ENCODE measurements at regions not wholly inside any gene's neighbourhood (a gene's known extent, or its start where the extent isn't known, plus 50 kb on each side); places are given as distances from the start of the nearest gene placed in this dataset.

GRCh38 chr2:56613920-56614319 lies 430.1 kb downstream of the CCDC85A start:
- H3K36me3 ChIP-seq (replicated peaks; ENCODE audit: insufficient read depth, low read length) = no peaks in the 10 kb centered on the region
- H3K9ac ChIP-seq (ENCODE audit: low read length) = no peak overlapping the region
- H2AFZ ChIP-seq (ENCODE audit: low read length) = no peak overlapping the region
- H3K4me2 ChIP-seq (ENCODE audit: low read depth, low read length) = no peak overlapping the region
- no peaks in the 10 kb centered on the region for H3K27me3 ChIP-seq (replicated peaks; ENCODE audit: insufficient read depth, low read length)
- TF ChIP-seq, protein P1, sequence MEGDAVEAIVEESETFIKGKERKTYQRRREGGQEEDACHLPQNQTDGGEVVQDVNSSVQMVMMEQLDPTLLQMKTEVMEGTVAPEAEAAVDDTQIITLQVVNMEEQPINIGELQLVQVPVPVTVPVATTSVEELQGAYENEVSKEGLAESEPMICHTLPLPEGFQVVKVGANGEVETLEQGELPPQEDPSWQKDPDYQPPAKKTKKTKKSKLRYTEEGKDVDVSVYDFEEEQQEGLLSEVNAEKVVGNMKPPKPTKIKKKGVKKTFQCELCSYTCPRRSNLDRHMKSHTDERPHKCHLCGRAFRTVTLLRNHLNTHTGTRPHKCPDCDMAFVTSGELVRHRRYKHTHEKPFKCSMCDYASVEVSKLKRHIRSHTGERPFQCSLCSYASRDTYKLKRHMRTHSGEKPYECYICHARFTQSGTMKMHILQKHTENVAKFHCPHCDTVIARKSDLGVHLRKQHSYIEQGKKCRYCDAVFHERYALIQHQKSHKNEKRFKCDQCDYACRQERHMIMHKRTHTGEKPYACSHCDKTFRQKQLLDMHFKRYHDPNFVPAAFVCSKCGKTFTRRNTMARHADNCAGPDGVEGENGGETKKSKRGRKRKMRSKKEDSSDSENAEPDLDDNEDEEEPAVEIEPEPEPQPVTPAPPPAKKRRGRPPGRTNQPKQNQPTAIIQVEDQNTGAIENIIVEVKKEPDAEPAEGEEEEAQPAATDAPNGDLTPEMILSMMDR (IDR thresholded peaks at IDR 0.05; ENCODE audit: low read length) = no peak
- TF ChIP-seq EZH2 (optimal IDR thresholded peaks at IDR 0.05; ENCODE audit: low read depth, low read length) = no peak
- no peak for TF ChIP-seq EZH2phosphoT487 (IDR thresholded peaks at IDR 0.05; ENCODE audit: low read length)
- H3F3A ChIP-seq (ENCODE audit: insufficient read depth, low read length) = no peaks in the 10 kb centered on the region
- no peak overlapping the region for H3K27ac ChIP-seq (ENCODE audit: low read length)
- no peaks in the 10 kb centered on the region for H3K4me1 ChIP-seq (ENCODE audit: low read length)
- no peaks in the 10 kb centered on the region for H3K9me3 ChIP-seq (replicated peaks; ENCODE audit: insufficient read depth, low read length)
- no peaks in the 10 kb centered on the region for H3K9me2 ChIP-seq (replicated peaks; ENCODE audit: insufficient read depth, low read length)
- H3K4me3 ChIP-seq (ENCODE audit: low read length) = no peak overlapping the region
- DNase-seq = no peak
- H3K79me2 ChIP-seq (ENCODE audit: low read length) = no peaks in the 10 kb centered on the region
- H4K20me1 ChIP-seq (ENCODE audit: insufficient read depth, low read length) = no peaks in the 10 kb centered on the region

GRCh38 chr2:56615760-56616159 lies 432.0 kb downstream of the CCDC85A start:
- Histone ChIP-seq H3K9ac (ENCODE audit: low read length) (no peak overlapping the region), H3F3A (ENCODE audit: insufficient read depth, low read length) (no peaks in the 10 kb centered on the region), H2AFZ (ENCODE audit: low read length) (no peak overlapping the region), H3K4me2 (ENCODE audit: low read depth, low read length) (no peak overlapping the region), H3K9me3 (replicated peaks; ENCODE audit: insufficient read depth, low read length) (no peaks in the 10 kb centered on the region), H3K79me2 (ENCODE audit: low read length) (no peaks in the 10 kb centered on the region), H3K4me1 (ENCODE audit: low read length) (no peaks in the 10 kb centered on the region), H3K9me2 (replicated peaks; ENCODE audit: insufficient read depth, low read length) (no peaks in the 10 kb centered on the region), H3K27ac (ENCODE audit: low read length) (no peak overlapping the region), H3K27me3 (replicated peaks; ENCODE audit: insufficient read depth, low read length) (no peaks in the 10 kb centered on the region), H4K20me1 (ENCODE audit: insufficient read depth, low read length) (no peaks in the 10 kb centered on the region), H3K36me3 (replicated peaks; ENCODE audit: insufficient read depth, low read length) (no peaks in the 10 kb centered on the region), H3K4me3 (ENCODE audit: low read length) (no peak overlapping the region)
- no peak for DNase-seq
- TF ChIP-seq EZH2 (optimal IDR thresholded peaks at IDR 0.05; ENCODE audit: low read depth, low read length) (no peak), EZH2phosphoT487 (IDR thresholded peaks at IDR 0.05; ENCODE audit: low read length) (no peak)
- TF ChIP-seq, protein P1 (IDR thresholded peaks at IDR 0.05; ENCODE audit: low read length) = no peak

- no peak overlapping the region for H3K27ac ChIP-seq (ENCODE audit: low read length)
- H3K9ac ChIP-seq (ENCODE audit: low read length) = no peak overlapping the region
- H3K27me3 ChIP-seq (replicated peaks; ENCODE audit: insufficient read depth, low read length) = no peaks in the 10 kb centered on the region
- H3F3A ChIP-seq (ENCODE audit: insufficient read depth, low read length) = no peaks in the 10 kb centered on the region
- H3K9me3 ChIP-seq (replicated peaks; ENCODE audit: insufficient read depth, low read length) = no peaks in the 10 kb centered on the region
- DNase-seq = no peak
- no peak overlapping the region for H3K4me2 ChIP-seq (ENCODE audit: low read depth, low read length)
- no peak overlapping the region for H2AFZ ChIP-seq (ENCODE audit: low read length)
- TF ChIP-seq, protein P1 (IDR thresholded peaks at IDR 0.05; ENCODE audit: low read length) = no peak
- TF ChIP-seq EZH2 (optimal IDR thresholded peaks at IDR 0.05; ENCODE audit: low read depth, low read length) (no peak), EZH2phosphoT487 (IDR thresholded peaks at IDR 0.05; ENCODE audit: low read length) (no peak)
- H3K79me2 ChIP-seq (ENCODE audit: low read length) = no peaks in the 10 kb centered on the region
- H3K4me1 ChIP-seq (ENCODE audit: low read length) = no peaks in the 10 kb centered on the region
- no peak overlapping the region for H3K4me3 ChIP-seq (ENCODE audit: low read length)
- H3K9me2 ChIP-seq (replicated peaks; ENCODE audit: insufficient read depth, low read length) = no peaks in the 10 kb centered on the region
- no peaks in the 10 kb centered on the region for H3K36me3 ChIP-seq (replicated peaks; ENCODE audit: insufficient read depth, low read length)
- H4K20me1 ChIP-seq (ENCODE audit: insufficient read depth, low read length) = no peaks in the 10 kb centered on the region
Measured at GRCh38 chr2:56624181-56624580, 440.4 kb downstream of the CCDC85A start.
